ENCODE measurements at regions not wholly inside any gene's neighbourhood (a gene's known extent, or its start where the extent isn't known, plus 50 kb on each side); places are given as distances from the start of the nearest gene placed in this dataset.
"Not testable (repeated sequence)": the region's sequence is repeated elsewhere in the genome, so short reads cannot be mapped to it uniquely, and the experiment has no call there.

DNA sequence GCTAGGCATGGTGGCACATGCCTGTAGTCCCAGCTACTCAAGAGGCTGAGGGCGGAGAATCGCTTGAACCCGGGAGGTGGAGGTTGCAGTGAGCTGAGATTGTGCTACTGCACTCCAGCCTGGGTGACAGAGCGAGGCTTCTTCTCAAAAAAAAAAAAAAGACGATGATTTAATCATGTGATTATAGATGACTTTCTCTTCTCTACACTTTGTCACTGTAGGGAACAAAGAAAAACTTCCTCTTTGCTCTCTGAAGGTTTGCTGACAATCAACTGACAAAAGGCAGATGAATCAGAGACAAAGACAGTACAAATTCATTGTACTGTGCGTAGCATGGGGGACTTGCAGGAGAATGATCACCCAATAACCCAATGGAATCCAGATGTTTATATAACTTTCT is 108.0 kb downstream of the BDH1 start:
- not testable (repeated sequence) for TF ChIP-seq POLR2A (IDR thresholded peaks at IDR 0.05)
- TF ChIP-seq, protein P1, sequence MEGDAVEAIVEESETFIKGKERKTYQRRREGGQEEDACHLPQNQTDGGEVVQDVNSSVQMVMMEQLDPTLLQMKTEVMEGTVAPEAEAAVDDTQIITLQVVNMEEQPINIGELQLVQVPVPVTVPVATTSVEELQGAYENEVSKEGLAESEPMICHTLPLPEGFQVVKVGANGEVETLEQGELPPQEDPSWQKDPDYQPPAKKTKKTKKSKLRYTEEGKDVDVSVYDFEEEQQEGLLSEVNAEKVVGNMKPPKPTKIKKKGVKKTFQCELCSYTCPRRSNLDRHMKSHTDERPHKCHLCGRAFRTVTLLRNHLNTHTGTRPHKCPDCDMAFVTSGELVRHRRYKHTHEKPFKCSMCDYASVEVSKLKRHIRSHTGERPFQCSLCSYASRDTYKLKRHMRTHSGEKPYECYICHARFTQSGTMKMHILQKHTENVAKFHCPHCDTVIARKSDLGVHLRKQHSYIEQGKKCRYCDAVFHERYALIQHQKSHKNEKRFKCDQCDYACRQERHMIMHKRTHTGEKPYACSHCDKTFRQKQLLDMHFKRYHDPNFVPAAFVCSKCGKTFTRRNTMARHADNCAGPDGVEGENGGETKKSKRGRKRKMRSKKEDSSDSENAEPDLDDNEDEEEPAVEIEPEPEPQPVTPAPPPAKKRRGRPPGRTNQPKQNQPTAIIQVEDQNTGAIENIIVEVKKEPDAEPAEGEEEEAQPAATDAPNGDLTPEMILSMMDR (IDR thresholded peaks at IDR 0.05), result not testable (repeated sequence)
